H4 (cell line): ENCODE measurements at regions not wholly inside any gene's neighbourhood (a gene's known extent, or its start where the extent isn't known, plus 50 kb on each side); places are given as distances from the start of the nearest gene placed in this dataset.
"Not testable (repeated sequence)": the region's sequence is repeated elsewhere in the genome, so short reads cannot be mapped to it uniquely, and the experiment has no call there.

Experiments used
- DNase-seq: peaks from one replicate; pipeline ENCODE4 v3.0.0-alpha.2; 2015; ENCODE audit warnings: low spot score

- no peak for DNase-seq
Observed at GRCh38 chr1:19024532-19024931, 68.1 kb upstream of the IFFO2 start.

- DNase-seq, result no peak
Observed at GRCh38 chr1:19023787-19024186, 67.3 kb upstream of the IFFO2 start.

GRCh38 chr1:19021845-19022244, 65.4 kb upstream of the IFFO2 start:
- no peak for DNase-seq

- not testable (repeated sequence) for DNase-seq
Observed at GRCh38 chr1:19019288-19019687, 62.8 kb upstream of the IFFO2 start.

GRCh38 chr1:19015476-19015875, 59.0 kb upstream of the IFFO2 start:
- DNase-seq, result no peak

- DNase-seq, result no peak
Observed at GRCh38 chr1:19014765-19015164, 58.3 kb upstream of the IFFO2 start.

GRCh38 chr1:19013826-19014548, 57.5 kb upstream of the IFFO2 start:
- no peak for DNase-seq

- no peak for DNase-seq
Observed at GRCh38 chr1:19011845-19012231, 55.4 kb upstream of the IFFO2 start.

GRCh38 chr1:19010995-19011844, 54.7 kb upstream of the IFFO2 start:
- DNase-seq, result peak; percentile 98

- no peak for DNase-seq
Observed at GRCh38 chr1:19010503-19010902, 54.0 kb upstream of the IFFO2 start.

- peak; percentile 94 for DNase-seq
Observed at GRCh38 chr1:19009882-19010321, 53.4 kb upstream of the IFFO2 start.

GRCh38 chr1:19009126-19009881, 52.8 kb upstream of the IFFO2 start:
- DNase-seq, result no peak

GRCh38 chr1:19007491-19008441, 51.3 kb upstream of the IFFO2 start:
- no peak for DNase-seq

- no peak for DNase-seq
Observed at GRCh38 chr1:19006837-19007271, 50.4 kb upstream of the IFFO2 start.
